HG03378 (cell line): ENCODE measurements at regions not wholly inside any gene's neighbourhood (a gene's known extent, or its start where the extent isn't known, plus 50 kb on each side); places are given as distances from the start of the nearest gene placed in this dataset.

ENCODE experiments used
- ATAC-seq: cut with Tn5 transposase; IDR thresholded peaks from one replicate; pipeline ENCODE4 v1.9.1; 2021; ENCODE audit warnings: mild to moderate bottlenecking, moderate library complexity; ENCODE audit not compliant: unreplicated experiment

DNA sequence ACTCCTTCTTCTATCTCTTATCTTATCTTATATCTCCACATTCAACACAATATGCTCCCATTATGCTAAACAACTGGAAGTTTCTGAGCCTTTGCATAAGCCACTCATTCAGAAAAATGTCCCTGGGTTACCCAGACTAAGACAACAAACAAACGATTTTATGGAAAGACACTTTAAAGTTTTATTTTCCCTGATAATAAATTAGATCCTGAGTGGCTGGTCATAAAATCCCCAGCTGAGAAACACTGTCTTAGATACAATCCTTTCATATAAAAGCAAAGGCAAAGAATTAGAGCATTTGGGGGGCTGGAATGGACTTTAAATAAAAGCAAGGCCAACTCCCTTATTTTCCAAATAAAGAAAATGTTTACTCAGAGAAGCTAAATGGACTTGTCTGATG is 322.3 kb downstream of the GBE1 start:
- ATAC-seq: no peak

DNA sequence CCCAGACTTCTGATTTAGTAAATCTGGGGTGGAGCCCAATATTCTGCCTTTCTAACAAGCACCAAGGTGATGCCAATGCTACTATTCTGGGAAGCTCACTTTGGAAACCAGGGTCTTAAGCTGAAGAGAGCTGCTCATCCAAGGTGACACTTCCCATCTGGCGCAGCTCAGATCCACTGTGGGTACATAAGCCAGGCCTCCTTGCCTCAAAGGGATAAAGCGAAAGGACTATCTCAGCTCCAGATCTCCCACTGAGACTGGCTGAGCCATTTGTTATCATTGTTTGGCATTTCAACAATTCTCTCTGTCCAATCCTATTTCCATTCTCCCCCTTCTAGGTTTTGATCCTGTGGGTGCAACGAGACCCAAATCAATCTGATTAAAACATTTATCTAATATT is 323.8 kb downstream of the GBE1 start:
- ATAC-seq: no peak

DNA sequence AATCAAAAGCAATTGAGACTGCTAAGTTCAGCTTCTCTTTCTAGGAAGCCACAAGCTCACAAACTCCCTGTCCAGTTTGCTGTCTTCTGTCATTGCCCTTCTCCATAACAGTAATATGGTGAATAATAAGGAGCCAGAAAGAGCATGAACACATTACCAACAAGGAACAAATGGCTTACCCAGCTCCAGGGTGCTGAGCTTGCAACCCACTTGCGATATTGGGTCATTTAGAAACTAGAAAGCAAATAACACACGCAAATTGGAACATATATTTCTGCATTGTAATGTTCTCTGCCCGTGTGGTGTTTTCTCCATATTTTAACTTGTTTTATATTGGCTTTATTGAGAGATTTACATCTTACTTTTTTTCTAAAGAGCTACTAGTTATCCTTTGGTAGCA is 325.3 kb downstream of the GBE1 start:
- no peak for ATAC-seq

DNA sequence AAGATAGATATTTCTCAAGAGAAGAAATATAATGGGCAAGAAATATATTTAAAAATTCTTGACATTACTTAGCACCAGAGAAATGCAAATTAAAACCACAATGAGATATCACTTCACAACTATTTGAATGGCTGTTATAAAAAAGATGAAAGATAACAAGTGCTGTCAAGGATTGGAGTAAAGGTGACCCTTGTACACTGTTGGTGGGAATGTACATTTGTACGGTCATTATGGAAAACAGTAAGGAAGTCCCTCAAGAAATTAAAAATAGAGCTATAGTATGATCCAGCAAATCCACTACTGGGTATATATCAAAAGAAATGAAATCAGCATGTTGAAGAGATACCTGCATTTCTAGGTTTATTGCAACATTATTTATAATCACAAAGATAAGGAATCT is 326.4 kb downstream of the GBE1 start:
- no peak for ATAC-seq

DNA sequence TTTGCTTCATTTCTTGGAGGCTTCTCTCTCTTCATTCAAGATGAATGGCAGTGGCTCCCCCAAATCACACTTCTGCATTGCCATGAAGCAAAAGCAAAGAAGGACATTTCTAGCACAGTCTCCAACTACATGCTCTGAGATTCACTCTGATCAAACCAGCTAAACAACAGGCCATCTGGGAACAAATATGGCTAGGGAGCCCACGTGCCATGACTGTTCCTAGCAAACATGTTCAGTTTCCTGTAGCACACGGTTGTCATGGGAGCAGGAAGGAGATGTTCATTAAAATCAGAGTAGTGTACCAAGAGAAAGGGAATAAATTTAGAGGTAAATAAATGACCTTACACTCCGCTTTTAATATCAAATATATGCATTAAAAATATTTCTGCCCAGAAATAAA is 327.3 kb downstream of the GBE1 start:
- no peak for ATAC-seq

DNA sequence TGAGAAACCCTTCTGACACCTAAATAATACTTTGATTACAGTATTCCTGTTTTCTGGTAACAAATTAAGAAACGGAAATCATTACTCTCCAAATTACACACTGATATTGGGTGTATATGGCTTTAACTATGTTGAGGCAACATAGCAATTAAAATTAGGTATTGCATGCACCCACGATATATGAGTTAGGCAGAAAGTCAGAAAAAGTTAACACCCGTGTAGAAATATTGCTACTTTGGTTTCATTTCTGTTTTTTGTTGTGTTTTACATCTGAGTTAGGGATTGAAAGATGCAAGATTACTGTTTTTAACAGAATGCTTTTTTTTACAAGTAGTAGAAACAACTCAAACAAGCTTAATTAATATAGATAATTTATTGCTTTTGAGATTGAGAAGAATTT is 327.8 kb downstream of the GBE1 start:
- no peak for ATAC-seq

DNA sequence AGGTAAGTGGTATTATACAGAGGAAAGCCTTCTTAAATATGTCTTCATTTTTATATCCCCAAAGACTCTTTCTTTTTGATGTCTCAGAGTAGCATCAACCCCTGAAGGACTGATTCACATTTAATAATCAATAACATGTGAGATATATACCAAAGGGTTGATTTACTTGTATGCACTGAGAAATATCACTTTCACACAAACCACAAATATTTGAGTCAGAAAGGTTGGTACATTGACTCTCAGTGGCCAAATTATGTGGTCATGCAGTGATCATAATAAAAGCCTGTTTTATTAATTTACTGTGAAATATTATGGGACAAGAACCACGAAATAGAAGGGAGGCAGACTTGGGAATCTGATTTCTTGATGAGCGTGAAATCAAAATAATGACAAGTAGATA is 329.0 kb downstream of the GBE1 start:
- no peak for ATAC-seq

DNA sequence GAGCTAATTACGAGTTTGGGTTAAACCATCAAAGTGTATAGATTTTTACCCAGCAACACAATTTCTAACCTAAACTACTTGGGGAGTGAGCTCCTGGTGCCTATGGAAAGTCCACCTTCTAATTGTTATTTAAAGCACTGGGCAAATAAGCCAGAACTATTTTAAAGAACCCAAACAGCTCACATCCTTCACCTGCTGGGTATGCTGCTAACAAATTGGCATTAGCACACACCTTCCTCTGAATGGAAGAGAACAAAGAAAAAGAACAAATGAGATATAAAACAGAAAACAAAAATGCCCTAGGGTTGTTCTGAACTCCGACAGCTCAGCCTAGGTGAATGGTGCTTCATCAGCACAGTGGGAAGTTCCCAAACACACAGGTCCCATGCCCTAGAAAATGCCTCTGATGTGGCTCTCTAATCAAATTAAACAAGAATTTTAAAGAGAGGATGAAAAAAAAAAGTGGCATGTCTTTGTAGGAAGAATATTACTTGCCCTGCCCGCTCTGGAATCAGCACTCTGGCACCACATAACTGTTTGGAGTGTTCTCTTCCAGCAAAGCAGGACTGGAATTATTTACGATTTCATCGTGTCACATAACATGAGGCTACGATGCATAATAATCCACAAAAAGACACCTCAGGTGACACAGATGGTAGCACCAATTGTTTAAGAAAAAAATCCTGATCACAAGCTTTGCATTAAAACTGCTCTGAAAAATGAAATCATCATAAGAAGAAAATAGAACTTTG is 334.4 kb downstream of the GBE1 start:
- no peak for ATAC-seq

DNA sequence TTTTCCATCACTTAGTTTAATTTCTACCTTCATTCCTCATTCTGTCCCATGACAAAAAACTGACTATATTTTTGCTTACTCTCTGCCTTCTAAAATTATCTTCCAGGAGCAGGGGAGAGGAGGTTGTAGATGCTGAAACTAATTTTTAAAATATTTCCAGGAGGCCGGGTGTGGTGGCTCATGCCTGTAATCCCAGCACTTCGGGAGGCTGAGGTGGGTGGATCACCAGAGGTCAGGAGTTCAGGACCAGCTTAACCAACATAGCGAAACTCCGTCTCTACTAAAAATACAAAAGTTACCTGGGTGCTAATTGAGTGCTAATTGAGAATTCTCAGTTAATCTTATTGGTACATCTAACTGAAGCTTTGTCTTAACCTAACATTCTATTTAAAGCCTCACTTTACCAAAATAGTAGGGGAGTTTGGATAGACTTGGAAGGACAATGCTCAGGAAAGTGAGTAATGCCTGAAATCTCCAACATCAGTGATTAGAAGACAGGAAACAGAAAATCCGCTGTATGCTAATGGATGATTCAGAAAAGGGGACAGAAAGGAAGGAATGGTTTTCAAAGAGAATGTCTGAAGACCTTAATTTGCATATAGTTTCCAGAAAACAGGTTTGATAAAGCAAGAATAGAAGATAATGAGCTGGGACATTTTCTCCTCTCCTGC is 336.1 kb downstream of the GBE1 start:
- no peak for ATAC-seq

DNA sequence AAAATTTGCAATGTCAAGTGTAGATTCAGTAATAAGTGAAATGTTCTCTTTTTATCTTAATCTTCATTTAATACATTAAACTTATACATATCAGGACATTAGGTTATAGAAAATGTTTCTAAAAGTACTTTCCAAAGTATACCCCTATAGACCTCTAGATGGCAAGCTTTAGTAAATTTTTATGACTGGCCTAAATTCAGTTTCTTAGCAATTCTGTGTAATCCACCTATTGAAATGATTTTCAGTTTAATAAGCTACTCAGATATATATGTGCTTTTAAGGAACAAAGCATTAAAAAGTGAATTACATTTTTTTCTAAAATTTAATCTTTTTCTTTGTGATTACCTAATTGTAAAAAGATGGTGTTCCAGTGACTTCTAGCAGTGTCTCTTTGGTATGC is 342.2 kb downstream of the GBE1 start:
- no peak for ATAC-seq

DNA sequence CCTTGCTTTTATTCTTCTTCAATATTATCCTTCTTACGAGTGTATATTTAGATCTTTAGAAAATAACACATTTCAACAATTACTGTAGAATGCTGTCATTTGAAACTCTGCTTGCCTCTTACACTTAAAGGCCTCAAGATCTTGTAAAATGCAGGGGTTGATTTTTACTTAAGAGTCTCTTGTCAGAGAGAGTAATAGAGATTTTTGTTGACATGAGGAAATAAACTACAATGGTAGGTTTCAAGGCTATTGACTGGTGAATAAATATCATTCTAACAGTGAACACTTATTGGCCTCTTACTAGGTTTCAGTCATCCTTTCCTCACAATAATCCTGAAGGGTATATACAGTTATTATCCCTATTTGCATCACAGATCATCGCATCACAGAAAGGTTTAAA is 344.6 kb downstream of the GBE1 start:
- no peak for ATAC-seq

DNA sequence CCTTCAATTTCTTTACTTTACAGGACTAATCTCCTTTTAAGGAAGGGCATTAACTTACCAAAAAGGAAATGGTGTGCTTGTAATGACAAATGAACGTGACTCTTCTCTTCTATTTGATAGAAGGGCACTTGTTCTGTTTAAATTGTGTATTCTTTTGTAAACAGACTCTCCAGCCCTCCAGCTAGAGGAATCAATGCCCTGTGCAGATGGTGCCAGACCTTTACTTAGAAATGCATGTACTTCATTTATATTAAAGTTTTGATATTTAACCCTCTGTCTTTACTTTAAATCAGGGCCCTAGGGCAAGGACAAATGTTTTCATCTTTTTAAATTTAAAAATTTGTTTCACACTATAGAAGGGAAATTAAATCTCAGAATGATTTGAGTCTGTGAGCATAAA is 355.1 kb downstream of the GBE1 start:
- no peak for ATAC-seq

DNA sequence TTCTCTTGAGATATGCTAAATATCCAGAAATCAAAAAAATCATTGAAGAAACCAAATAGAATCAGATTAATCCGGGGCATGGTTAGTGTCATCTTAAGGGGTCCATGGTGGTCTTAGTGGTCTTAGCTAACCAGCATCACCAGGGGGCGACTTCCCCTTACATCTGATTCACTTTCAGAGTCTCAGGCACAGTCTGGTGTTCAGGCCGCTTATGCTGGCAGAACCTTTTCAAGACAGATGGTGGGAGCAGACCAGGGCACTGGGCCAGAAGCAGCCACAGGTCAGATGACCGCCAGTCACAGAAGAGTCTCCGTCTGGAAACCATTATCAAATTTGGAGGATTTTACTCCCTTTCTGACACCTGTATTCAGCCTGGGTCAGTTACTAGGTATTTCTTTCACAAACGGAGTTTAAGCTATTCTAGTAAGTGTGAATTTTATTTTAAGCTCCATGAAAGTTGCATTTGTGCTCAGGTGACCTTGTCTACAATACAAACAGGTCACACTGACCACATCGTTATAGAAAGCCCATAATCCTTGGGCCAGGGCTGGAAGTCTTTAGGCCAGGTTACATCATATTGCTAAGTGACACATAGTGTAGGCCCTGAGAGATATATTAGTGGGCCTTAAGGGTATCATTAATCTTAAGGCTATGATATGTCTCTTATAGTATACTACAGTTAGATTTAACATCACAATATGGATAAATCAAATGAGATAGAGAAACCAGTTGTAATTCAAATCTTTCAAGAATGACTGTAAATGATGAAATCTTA is 365.5 kb downstream of the GBE1 start:
- ATAC-seq: no peak

DNA sequence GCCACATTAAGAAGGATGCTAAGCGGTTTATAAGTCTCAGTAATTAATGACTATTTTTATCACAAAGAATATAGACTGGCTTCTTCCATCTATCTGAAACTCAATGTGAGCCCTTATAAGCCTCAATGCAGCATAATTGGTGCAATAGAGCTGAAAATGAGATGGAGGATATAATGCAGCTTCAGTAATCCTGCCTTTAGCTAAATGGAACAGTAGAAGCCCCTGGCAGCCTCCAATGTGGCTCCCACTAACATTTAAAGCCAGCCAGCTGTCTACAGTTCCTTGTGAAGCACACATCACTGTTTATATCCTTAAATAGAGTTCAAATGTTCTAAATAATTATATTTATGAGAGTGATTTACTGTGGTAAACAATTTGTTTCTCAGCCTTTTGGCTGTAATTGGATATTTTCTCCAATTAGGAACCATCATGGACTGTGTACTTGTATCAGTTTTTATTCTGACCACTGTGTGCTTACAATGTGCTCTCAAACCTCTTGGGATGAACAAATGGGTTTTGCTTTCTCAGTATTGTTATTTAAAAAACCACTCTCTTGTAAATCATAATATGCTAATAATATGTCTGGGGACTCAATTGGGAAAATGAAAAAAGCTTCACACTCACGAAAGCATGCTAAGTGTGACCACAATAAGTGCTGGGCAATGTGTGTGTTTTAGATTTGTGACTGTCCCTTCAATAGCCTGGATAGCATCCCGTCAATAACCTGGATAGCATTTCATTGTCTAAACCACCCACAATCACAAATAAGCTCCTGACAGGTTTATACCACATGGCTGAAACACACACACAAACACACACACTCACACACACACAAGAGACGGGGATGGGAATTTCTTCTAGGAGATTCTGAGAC is 366.6 kb downstream of the GBE1 start:
- no peak for ATAC-seq

DNA sequence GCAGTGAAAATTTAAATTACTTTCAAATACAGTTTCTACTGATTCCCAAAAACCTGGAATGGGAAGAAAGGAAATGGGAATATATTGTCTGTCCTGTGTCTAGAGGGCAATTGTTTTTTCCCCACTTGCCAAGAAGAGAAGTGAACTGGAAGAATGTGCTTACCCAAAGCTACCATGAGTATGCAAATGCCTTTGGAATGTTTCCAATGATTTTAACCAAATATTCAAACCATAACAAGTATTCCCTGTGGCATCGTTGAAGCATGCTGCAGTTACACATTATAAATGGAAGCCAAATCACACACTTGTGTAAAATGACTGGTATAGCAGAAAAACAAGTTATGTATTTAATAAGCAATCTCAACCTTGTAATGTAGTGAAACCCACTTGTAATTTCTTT is 368.2 kb downstream of the GBE1 start:
- no peak for ATAC-seq

DNA sequence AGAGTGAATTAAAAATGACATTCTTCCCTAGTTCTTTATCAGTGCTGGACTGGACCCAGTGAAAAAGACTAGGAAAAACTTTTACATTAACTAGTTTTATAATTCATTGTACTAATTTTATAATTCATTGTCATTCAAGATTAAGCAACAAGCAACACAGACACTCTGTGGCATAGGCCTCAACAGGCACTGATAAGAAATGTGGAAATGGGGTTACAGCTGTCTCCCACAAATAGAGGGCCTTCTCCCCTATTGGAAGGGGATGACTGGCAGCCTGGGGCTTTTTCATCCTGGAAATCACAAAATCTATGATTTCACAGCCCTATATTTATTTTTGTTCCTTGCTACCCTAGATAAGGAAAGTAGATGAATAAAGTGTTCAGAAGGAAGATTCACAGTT is 370.6 kb downstream of the GBE1 start:
- ATAC-seq: no peak

DNA sequence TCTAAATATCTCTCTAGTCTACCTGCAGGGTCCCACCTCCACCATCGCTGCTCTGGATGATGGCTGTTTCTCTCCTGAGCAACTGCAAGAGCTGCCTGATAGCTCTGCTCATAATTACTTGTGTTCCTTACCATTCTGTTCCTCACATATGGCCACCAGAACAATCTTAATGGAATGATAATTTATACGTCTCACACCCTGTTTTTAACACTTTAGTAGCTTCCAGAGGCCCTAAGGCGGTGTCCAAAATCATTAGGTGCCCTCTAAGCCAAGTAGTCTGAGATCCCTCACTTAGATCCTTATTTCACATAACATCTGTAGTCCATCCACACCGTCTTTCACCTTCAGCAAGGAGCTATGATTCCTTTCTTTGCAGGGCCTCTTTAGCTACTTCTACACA is 373.3 kb downstream of the GBE1 start:
- ATAC-seq: no peak

DNA sequence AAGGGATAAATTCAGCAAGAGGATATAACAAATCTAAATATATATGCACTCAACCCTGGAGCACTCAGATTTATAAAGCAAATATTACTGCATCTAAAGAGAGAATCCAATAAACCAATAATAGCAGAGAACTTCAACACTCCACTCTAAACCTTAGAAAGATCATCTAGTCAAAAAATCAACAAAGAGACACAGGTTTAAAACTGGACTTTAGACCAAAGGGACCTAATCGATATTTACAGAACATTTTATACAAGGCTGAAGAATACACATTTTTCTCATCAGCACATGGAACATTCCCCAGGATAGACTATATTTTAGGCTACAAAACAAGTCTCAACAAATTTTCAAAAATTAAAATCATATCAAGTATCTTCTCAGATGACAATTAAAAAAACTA is 379.0 kb downstream of the GBE1 start:
- ATAC-seq: no peak

DNA sequence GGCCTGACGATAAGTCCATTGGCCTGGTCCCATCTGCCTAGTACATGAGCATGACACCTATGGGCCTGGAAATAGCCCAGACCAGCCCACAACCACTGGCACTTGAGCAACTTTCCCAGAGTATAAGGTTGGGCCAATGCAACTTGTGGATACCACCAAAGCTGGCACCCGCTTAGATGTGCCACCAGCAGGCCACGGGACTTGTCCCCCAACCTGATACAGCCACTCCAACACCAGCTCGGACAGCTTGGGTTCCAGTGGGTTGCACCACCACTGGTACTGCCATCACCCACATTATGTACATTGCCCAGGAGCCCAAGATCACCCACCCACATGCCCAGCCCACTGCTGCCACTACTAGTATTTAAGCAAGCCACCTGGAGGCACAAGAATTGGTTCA is 381.2 kb downstream of the GBE1 start:
- no peak for ATAC-seq

DNA sequence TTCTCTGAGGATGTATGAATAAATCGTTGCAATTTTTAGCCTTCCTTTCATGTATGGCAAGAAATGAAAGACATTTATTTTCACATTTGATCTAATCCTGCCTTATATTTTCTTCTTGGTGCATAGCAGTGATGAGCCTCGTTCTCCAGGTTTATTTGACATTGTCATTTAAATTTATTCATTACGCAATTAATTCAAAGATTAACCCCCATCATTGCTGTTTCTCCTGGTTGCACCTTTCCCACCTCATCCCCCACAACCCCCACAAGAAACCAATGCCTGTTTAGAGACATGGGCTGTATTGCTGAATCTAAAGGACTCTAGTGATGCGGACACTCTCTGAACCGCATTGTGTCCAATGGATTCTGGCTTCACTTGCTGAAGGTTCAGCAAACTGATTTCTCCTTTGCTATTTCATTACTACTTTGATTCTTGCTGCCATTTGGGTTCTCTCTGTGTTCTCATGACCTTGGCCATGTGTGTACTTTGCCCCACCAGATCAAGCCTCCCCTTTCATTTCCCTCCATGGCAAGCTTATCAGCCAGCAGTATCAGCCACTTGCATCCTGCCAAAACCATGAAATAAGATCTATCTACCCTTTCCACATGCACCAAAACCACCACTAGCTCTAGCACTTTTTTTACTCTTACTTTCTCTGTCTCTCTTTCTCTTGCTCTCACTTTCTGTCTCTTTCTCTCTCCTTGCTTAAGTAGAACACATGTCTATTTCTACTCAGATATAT is 382.7 kb downstream of the GBE1 start:
- ATAC-seq: no peak
